ENCODE measurements at regions not wholly inside any gene's neighbourhood (a gene's known extent, or its start where the extent isn't known, plus 50 kb on each side); places are given as distances from the start of the nearest gene placed in this dataset.
A peak's percentile ranks its signal among the peaks of the same experiment; 100 is the strongest.

DNA sequence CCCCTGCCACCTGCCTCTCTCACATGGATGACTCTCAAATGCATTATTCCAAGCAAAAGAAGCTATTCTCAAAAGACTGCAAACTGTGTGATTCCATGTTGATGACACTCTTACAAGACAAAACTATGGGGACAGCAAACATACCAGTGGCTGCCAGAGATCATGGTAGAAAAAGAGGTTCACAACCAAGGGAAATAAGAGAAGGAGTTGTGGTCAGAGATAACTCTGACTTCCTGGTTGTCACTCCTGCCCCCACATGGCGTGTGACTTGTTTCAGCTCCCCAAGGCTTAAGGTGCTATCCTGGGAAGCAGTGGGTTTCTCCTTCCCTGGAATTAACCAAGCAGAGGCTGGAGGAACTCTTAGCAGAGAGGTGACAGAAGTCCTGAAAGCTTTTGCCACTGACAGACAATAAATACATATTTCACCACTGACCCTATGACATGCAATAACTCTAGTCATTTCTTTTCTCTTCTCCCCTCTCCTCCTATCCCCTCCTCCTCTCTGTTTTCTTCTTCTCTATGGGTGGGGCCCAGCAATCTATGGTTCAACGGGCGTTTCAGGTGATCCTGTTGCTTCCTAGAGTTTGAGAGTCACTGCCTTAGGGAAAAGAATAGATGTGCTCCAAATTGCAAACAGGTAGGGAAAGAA, 185.1 kb downstream of the FCRL5 start:
- H3K4me3 ChIP-seq: no peak overlapping the region
- no peaks in the 10 kb centered on the region for H3K9me3 ChIP-seq
- ATAC-seq (no peak), DNase-seq (no peak)
- intact Hi-C loops (cut with DNase I): loop anchor here in 5 of 10 donors (5.0 to 10.0 kb wide), 3 partner anchors 120 to 172 kb away; no protein-coding TSS in a partner anchor
- no peaks in the 10 kb centered on the region for H3K36me3 ChIP-seq
- peaks cover 0 to 6% (median 0%) of the 10 kb centered on the region in 7 donors for H3K27me3 ChIP-seq
- TF ChIP-seq, protein P1, sequence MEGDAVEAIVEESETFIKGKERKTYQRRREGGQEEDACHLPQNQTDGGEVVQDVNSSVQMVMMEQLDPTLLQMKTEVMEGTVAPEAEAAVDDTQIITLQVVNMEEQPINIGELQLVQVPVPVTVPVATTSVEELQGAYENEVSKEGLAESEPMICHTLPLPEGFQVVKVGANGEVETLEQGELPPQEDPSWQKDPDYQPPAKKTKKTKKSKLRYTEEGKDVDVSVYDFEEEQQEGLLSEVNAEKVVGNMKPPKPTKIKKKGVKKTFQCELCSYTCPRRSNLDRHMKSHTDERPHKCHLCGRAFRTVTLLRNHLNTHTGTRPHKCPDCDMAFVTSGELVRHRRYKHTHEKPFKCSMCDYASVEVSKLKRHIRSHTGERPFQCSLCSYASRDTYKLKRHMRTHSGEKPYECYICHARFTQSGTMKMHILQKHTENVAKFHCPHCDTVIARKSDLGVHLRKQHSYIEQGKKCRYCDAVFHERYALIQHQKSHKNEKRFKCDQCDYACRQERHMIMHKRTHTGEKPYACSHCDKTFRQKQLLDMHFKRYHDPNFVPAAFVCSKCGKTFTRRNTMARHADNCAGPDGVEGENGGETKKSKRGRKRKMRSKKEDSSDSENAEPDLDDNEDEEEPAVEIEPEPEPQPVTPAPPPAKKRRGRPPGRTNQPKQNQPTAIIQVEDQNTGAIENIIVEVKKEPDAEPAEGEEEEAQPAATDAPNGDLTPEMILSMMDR (IDR thresholded peaks at IDR 0.05): no peak
- no peaks in the 10 kb centered on the region for H3K4me1 ChIP-seq
- H3K27ac ChIP-seq: no peak overlapping the region
- 67 to 79% methylated on average over 3 of the region's 3 CpGs for WGBS, 2 donors

DNA sequence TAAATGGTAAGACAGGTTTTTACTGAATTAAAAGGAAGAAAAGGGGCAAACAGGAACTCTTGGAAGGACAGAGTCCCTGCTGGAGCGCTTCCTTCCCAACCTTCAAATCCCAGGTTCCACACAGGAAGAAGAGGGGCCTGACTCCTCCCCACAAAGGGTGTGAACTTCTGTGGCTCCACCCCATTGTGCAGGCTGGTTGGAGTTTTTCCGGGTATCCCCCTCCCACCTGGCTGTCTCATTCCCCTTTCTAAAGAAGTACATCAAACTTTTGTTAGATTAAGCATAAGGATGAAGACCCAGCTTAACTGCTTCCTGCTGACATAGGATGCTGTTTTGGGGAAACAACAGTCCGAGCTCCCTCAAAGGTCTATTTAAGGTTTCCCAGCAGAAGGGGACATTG, 187.7 kb downstream of the FCRL5 start:
- H3K27me3 ChIP-seq: peaks cover 0 to 9% (median 0%) of the 10 kb centered on the region in 7 donors
- WGBS, 2 donors: 80 to 91% methylated on average over 3 of the region's 3 CpGs
- H3K27ac ChIP-seq: no peak overlapping the region
- intact Hi-C loops (cut with DNase I): loop anchor here in 5 of 10 donors (5.0 to 10.0 kb wide), 3 partner anchors 123 to 170 kb away; no protein-coding TSS in a partner anchor
- no peaks in the 10 kb centered on the region for H3K4me1 ChIP-seq
- DNase-seq (no peak), ATAC-seq (no peak)
- TF ChIP-seq, protein P1 (IDR thresholded peaks at IDR 0.05): no peak
- H3K9me3 ChIP-seq: no peaks in the 10 kb centered on the region
- no peaks in the 10 kb centered on the region for H3K36me3 ChIP-seq
- no peak overlapping the region for H3K4me3 ChIP-seq

DNA sequence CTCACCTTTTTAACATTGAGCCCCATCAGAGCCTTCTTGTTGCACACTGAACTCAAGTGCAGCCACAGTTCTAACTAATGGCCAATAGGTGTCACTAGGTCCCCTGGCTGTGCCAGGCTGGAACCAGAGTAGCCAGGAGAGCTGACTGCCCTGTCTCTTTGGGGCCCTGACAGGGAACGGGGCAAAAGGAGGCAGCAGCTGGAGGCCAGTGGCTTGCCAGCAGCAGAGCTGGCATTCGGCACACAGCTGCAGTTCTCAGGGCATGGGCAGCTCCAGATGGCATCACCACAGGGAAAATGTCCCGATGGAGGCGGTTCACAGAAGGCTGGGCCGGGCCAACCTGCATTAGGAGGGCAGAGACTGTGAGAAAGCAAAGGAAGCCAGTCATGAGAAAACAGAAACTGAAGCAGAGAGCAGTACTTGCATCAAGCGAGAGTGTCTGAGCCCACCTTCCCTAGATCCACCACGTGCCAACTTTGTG, 188.6 kb downstream of the FCRL5 start:
- Histone ChIP-seq H3K36me3 (no peaks in the 10 kb centered on the region), H3K27me3 (peaks cover 0 to 9% (median 0%) of the 10 kb centered on the region in 7 donors), H3K4me1 (no peaks in the 10 kb centered on the region), H3K27ac (no peak overlapping the region), H3K9me3 (no peaks in the 10 kb centered on the region), H3K4me3 (no peak overlapping the region)
- intact Hi-C loops (cut with DNase I): loop anchor here in 2 of 10 donors (10.0 kb wide), 1 partner anchor 169 kb away; no protein-coding TSS in a partner anchor
- no peak for DNase-seq
- TF ChIP-seq, protein P1 (IDR thresholded peaks at IDR 0.05): peak in 8 of 9 donors; percentile 12 to 60 (median 42)
- ATAC-seq: no peak
- 82 to 86% methylated on average over 7 of the region's 7 CpGs for WGBS, 2 donors

DNA sequence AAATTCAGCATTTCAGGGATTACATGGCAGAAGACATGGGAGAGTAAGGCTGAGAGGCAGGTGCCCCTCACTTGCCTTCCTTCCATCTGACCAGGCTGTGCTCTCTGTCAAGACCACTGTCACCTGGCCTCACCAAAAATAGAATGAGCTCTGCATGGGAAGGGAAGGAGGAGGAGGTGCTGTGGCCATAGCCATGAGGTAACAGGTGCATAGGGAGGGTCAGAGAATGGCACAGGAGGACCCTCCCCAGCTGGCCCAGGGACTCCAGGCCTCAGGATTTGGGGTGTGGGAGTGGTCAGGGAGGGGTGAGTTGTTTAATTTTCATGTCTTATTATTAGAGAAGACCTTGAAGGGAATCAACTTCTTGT, 192.3 kb downstream of the FCRL5 start:
- H3K27ac ChIP-seq: no peak overlapping the region
- DNase-seq (no peak), ATAC-seq (no peak)
- peaks cover 0 to 8% (median 4%) of the 10 kb centered on the region in 9 donors for H3K4me1 ChIP-seq
- TF ChIP-seq, protein P1 (IDR thresholded peaks at IDR 0.05): no peak
- no peak overlapping the region for H3K4me3 ChIP-seq
- H3K36me3 ChIP-seq: no peaks in the 10 kb centered on the region
- no peaks in the 10 kb centered on the region for H3K9me3 ChIP-seq
- H3K27me3 ChIP-seq: peaks cover 0 to 9% (median 0%) of the 10 kb centered on the region in 7 donors
- intact Hi-C loops (cut with DNase I): loop anchor here in 2 of 10 donors (10.0 kb wide), 1 partner anchor 165 kb away; no protein-coding TSS in a partner anchor
